DMS53 treated with DMSO at 0.1 percent for 48 hours (cell line): ENCODE measurements at regions not wholly inside any gene's neighbourhood (a gene's known extent, or its start where the extent isn't known, plus 50 kb on each side); places are given as distances from the start of the nearest gene placed in this dataset.

Experiments used
- DNase-seq: peaks from one replicate; lab custom pipeline; 2025; ENCODE audit not compliant: unreplicated experiment; lab: John Stamatoyannopoulos, UW

DNA sequence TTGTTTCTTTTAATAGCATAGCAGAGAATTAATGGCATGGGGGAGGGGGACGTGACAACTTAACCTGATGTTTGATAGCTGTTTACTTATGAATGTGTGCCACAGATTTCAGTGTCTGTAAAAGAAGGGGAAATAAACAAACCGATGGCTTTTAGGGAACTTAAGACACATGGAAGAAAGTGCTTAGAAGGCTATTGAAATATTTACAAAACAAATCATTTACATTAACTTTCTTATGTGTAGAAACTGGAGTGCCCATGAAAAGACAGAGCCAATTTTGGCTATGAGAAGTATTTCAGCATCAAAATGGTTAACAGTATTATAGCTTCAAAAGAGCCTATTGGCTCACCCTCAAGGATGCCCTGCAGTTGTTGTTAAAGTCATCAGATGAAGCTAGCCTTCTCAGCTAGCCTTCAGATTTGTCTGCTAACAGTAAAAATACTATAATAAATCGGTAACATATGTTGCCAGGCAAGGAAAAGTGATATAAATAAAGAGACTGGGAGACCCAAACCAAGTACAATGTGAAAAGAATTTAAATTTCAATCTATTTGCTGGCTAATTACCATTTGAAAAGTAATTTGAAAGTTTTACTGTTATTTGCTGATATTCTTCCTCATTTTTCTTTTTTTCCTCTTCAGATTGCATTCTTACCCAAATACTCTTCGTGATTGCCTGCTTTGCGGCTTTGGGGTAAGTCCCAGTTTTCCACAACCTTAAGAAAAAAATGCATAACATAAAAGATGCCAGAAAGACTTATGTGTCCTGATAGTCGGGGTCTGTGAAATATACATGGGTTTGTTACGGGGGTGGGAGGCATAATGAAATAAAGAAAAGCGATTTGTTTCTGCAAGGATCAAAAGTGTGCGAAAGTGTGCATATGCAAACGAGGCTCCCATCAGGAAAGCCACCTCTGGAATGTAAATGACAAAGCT, 256.4 kb downstream of the MEIS1 start:
- no peak for DNase-seq

DNA sequence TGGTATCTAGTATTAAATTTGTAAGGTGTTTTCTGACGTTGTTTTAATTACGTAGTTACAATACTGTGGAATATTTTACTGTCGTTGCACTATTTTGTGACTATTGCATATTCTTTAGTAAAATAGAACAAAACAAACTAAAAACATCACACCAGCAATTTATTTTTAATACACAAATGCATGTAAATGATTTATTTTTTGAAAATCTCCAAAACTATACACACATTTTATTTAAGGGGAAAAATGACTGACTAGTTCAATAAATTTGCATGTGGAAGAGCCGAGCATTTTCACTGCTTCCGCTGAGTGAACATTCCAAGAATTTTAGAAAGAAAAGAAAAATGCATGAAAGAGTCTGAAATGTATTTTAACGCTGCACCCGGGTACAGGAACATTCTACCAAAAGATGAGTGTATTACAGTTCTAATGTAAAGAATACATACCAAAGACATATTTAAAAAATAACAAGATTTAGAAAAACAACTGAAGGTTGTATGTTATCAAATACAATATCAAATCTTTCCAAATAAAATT, 257.7 kb downstream of the MEIS1 start:
- no peak for DNase-seq

DNA sequence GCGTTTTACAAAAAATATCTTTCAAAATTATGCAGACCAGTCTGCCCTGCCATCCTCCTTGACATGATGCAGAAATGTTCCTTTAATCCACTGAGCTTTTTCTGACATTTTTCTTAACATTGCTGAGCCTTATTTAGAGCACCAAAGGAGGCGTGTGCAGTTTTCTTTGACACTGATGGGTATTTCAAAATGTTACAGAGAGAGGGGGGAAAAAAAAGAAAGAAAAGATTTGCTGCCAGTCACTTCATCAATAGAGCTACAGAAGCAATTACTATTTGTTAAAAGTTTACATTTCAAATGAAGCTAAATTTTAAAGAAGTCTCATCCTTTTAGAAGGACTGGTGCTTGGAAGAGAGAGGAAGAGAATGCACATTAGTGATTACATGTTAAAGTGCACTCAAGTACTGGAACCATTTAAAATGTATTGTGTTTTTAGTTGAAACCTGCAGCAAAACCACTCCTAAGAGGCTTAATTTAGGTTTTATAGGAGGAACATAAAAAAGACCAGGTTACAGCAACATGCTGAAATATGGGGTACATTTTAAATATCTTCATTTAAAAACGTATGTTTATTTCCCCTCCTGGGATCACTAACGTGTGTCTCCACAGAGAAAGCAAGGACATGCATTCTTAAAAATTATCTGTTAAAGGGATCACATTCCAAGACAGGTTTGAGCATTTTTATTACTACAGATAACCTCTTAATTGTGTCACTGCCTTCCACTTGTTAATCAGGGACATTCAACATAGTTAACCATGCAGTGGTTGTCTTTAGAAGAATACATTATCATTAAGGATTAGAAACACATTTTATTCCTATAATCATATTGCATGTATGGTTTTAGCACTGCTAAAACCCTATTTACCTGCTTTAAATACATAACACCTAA, 258.4 kb downstream of the MEIS1 start:
- DNase-seq, result no peak

DNA sequence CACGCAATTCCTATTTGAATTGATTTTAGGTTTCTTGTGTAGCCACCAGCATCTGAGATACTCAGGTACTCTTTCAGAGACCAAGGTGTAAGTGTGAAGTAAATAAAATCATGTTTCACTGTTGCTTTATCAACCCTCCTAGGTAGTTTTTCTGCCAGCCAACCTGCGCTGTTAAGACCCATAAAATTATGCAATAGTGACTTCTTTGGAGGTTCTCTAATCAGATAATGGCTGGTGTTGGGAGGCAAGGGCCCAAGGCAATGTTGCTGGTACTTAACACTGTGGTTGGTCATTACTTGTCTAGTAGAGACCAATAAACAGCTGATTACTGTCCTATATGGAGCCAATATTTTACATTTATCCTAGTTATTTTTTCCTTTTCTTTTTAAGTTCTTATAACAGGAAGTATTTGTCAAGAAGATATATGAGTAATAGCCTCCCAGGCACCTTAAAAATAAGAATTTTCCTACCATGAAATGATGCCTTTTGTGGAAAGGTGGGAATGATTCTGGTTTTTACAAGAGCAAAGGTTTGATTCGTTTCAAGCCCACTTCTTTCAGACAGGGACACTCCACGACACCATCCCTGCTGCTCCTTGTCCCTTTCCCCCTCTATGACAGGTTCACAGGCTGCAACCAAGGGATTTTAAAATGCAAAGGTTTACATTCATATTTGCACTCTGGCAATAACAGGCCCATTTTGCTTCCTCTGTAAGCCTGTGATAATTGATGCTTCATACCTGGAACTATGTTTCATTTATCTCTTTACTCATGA, 259.3 kb downstream of the MEIS1 start:
- DNase-seq, result no peak

DNA sequence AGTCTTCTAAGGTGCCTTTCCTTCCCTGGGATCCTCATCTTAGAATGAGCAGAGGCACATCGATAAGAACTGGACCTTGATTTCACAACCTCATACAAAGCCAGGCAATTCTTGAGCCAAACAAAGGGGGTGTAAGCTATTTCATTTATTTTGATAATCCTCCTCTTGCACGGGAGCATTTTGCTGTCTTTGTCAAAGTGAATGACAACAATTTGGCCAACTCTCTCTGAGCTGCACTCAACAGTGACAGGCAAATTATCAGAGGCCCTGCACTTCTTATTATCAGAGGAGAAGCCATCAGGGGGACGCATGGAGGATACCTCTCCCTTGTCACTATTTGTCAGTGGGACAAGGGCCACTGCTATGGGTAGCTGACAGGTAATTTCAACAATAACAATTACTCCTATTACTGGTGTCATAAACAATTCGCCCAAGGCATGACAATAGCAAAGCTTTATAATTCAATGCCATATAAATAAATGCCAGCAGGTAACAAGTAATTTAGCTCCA, 260.4 kb downstream of the MEIS1 start:
- DNase-seq, result no peak

DNA sequence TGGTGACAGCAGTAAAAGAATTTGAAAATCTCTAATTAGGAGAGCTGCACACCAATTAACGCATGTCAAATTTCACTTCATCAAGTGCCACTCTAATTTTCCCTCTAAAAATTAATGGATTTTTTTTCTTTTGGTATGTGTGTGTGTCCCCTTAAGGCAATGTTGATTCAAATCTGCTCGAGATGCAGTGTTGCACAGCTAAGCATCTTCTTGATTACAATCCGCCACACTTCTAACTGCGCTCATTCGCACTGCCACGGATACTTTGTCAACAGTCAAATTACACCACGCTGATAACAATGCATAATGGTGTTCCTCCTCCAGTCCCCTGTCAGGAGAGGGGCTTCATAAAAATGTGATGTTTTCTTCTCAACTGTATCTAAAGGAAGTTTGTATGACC, 261.4 kb downstream of the MEIS1 start:
- DNase-seq, result peak; percentile 28

DNA sequence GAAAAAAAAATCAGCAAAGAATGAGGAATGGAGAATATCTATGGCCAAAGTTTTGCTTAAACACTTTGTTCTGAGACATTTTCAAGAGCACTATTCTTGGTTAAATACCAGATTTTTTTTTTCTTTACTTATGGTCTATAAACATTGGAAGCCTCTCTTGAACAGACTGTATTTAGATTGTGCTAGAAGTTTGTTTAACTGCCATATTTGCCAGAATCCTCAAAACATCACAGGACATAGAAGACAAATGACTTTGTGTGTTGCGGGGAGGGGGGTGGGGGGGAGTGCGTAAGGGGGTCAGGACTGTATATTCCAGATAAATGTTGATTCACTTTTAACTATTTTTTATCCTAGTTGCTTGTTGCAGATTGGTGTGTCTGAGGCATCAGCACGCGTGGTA, 262.0 kb downstream of the MEIS1 start:
- peak; percentile 10 for DNase-seq

DNA sequence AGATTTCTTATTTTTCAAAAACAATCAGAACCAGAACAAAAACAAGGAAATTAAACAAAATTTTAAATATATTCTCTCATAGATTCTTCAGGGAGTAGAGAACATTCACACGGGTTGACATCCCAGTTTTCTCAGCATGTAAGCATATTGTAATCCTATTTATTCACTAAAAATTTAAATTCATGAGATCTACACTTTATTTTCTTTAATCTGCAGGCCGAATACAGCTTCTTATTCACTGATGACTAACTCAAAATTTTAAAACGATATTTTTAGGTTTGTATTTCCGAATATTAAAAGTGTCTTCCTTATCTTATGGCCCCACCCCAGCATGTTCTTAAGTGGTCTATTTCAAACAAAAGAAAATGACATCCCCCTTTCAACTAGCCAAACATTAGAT, 262.4 kb downstream of the MEIS1 start:
- DNase-seq, result no peak

DNA sequence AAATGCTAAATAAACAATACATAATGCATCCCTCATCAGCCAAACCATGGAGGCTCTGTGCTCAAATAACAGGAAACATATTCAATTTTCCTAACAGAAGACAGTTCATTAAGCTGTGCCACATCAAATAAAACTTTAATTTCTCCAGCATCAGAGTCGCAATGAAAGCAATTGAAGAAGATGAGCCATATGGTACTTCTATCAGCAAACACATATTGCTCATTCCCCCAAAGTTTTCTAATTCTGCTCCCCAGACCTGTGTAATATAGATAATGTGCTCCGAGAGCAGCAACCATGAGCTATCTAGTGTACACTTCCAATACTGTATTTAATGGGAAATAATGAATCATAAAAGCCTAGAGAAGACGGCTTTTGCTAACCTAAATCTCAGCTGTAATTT, 263.2 kb downstream of the MEIS1 start:
- DNase-seq, result no peak

DNA sequence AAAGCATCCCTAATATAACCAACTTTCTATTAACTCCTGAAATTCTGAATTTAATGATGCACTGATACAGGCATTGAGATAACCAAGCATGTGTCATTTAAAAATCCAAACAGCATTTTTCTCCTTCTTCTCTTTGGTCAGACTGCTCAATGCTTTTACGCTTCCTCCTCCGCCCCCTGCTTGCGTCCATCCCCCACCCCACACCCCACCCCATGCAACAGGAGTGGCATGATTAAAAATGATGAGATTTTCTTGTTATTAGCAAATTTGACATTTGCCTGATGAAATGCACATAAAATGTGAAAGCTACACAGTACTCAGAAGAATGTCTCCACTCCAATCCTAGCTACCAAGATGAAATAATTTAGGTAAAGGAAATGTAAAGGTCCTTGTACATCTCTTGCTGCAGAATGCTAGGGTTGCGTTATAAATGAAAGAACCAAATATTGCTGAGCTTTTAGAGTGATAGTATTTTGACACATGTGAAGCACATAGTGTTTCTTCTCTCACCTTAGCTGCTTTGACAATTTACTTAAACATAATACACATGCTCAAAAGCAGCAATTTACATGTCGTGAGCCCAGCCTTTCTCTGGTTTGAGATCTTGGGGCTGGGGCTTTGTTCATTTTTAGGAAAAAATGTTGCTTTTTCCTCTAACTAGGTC, 263.8 kb downstream of the MEIS1 start:
- DNase-seq, result no peak

DNA sequence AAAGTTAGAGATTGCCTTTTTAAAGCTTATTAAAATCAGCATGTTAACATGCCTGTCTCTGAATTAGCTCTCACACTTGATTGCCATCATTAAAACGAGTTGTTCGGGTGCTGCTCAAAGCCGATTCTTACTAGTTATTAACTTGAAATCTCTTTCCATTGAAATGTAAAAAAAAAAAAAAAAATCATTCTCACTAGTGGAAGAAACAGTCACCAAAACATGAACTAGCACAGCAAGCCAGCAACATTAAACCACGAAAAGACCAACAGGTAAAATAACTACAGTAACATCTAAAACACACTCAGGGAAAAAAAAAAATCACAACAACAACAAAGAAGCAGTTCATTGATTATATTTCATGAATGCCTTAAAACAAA, 264.5 kb downstream of the MEIS1 start:
- DNase-seq, result no peak

DNA sequence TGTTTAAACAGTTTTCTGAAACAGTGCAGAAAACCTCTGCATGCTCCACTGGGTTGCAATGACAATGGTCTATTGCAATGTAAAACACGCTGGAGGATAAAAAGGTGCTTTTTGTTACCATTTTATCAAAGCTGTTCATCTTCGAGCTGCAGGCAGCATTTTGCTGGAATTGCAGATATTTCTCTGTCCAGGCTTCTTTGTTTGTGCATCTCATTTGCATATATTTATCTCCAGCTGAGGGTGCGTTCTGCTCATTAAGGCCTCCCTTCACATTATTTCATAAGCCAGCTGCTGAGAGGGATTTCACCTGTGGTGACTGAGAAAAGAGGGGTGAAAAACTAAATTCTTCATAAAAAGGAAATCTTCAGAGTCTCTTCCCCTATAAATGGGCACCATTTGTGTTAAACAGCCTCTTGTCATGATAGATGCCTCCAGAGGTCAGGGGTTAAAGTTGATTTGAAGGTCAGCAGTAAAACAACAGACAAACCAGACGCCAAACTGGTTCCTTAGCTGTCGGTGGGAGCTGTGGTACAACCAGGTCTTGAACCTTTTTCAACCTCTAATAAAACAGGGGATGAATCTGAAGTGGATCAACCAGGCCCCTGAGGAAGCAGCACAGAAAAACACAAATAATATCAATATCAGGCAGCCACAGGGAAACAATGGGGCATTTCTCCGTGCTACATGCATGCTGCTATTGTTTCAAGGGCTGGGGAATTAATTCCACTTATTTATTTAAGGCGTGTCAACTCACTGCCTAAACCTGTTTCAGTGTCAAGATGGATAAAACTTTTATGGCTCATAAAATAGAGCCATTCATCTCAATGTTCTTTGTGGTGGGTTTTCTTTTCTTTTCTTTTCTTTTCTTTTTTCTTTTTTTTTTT, 265.1 kb downstream of the MEIS1 start:
- DNase-seq, result no peak

DNA sequence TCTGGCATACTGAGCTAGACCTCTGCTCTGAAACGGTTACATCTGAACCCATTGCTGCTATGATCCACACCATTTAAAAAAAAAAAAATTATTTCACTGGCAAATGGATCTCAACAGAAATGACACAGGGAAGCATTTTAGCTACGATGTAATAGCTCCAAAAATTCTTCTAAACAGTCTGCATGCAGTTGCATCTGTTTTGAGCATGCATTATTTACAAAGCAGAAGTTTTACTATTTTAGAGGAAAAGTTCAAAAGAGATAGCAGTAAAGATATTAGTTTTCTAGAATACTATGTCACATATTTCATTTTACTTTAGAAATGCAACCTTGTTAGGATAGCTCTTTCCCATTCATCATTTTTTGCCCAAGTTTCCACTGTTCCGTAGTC, 265.7 kb downstream of the MEIS1 start:
- DNase-seq, result no peak

DNA sequence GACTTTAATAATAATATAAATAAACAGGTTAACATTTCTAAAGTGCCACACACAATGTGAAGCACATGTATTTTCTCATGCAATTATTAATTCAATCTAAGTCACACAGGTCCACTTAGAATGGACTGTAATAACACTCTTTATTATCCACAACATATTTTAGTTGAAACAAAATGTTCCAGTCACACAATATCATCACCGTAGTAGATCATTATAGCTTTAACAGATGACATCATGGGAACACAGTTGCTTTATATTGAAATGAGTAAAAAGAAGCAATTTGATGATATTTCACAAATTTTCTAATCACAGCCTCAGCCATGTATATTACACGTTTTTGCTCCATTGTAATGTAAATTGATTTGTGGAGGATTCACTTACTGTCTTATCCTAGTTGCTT, 266.3 kb downstream of the MEIS1 start:
- no peak for DNase-seq

DNA sequence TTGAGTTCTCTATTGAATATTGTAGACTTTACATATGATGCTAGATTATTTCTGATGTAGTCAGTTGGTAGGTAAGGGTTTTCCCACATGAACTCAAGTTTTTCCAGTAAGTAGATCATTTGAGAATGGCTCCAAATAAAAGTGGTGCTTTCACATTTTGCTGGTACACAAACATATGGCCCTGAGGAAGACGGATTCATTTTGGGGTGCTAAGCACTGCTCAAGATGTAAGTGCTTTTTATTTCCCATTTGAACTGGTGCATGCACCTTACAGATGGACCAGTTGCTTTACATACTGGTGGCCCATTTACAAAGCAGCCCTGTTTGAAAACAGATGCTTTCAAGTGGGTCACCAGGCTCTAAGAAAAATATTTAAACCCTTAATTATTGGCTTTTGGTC, 266.7 kb downstream of the MEIS1 start:
- DNase-seq, result no peak

DNA sequence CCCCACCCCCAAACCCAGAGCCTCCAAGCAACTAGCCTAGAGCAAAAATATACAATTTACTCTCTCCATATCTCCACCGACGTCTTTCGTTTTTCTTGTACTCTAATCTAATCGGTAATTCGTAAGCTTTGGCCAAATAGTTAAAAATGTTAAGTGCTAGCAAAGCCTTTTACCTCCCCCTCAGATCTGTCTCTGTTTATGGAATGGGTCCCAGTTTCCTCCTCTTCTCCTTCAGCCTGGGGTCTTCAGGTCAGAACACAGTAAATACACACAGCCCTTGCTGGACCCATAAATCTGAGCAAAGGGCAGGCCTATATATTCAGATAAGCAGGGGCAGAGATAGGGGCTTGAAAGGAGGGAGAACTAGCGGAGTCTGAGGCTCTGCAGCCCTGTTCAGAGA, 267.4 kb downstream of the MEIS1 start:
- DNase-seq, result no peak

DNA sequence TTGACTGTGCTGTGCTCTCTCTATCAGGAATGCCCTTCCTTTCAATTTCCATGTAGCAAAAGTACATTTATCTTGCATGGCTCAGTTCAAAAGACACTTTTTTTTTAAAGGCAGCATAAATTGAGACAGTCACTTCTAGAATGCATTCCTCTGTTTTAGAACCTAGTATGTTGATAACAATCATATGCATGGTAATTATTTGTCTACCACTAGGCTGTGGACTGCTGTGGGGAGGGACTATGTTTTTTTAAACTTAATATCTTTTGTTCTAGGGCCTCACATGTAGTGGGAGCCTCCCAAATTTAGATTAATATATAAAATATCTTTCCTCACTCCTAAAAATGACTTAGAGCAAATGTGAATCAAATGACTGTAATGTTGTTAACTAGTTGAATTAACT, 269.9 kb downstream of the MEIS1 start:
- DNase-seq, result no peak

DNA sequence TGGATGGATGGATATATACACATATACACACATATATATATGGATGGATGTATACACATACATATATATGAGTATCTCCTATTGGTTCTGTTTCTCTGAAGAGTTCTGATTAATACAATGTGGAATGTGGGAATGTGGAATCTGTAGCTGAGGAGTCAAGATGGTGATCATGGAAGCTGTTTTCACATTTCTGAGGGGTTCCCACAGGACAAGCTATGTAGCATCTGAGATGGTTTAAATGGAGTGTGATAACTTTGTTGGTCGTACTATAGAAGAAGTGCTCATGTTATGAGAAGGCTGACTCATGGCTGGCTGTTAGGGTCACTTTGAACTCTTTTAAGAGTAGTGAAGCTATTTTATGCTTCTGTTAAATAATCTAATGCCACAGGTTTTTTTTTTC, 279.7 kb downstream of the MEIS1 start:
- DNase-seq, result no peak

DNA sequence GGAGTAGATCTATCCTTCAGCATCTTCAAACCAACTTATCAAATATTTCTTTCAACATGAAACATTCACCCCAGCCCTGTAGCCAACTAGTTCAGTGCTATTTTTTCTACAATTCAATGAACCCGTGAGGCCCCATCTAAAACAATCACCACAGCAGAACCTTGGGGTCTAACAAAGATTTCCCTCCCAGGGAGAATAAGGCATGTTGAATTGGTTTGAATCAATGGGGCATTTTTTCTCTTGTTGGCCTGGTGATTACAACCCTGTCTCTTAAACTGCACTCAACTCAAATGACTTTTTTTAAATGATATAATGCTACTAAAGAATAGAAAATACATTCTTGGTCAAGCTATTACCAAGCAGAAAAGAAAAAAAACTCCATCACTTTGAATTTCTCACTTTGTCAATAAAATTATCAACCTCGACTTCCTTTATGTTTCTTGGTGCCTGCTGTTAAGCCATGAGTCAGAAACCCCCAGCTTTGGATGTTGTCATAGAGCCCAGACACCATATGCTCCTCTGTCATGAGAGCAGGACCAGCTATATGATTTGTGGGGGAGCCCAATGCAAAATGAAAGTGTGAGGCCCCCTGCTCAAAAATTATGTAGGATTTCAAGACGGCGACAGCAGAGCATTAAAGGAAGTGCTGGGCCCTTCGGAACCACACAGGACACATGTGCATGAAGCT, 282.4 kb downstream of the MEIS1 start:
- DNase-seq, result no peak
